WERI-Rb-1 (cell line): ENCODE measurements at regions not wholly inside any gene's neighbourhood (a gene's known extent, or its start where the extent isn't known, plus 50 kb on each side); places are given as distances from the start of the nearest gene placed in this dataset.

ENCODE experiments used
- DNase-seq: peaks from one replicate; pipeline ENCODE4 v3.0.0-alpha.2; 2020
- H3K27ac ChIP-seq: fragments of 250-450 bp; sonication (Bioruptor Pico); 2 replicates; pipeline ENCODE4 v1.5.1; 2020; ENCODE audit warnings: mild to moderate bottlenecking, moderate library complexity
- H3K27me3 ChIP-seq: fragments of 250-450 bp; sonication (Bioruptor Pico); 2 replicates; pipeline ENCODE4 v1.5.1; 2021; ENCODE audit warnings: mild to moderate bottlenecking, low read depth, moderate library complexity; ENCODE audit not compliant: insufficient read depth, severe bottlenecking
- H3K36me3 ChIP-seq: fragments of 250-450 bp; sonication (Bioruptor Pico); 2 replicates; pipeline ENCODE4 v1.5.1; 2020; ENCODE audit warnings: mild to moderate bottlenecking, moderate library complexity
- H3K4me3 ChIP-seq: 2 replicates; pipeline ENCODE4 v1.5.1; 2011; ENCODE audit warnings: low read depth, mild to moderate bottlenecking, control low read depth, low read length
- H3K9me3 ChIP-seq: fragments of 250-450 bp; sonication (Bioruptor Pico); 2 replicates; pipeline ENCODE4 v1.5.1; 2021; ENCODE audit warnings: mild to moderate bottlenecking, moderate library complexity; ENCODE audit not compliant: severe bottlenecking
- TF ChIP-seq, protein P1 (sequence below): IDR thresholded peaks from 2 replicates; pipeline ENCODE4 v1.5.1; 2011; ENCODE audit warnings: low read depth, mild to moderate bottlenecking, control low read depth, inconsistent platforms, low read length

GRCh38 chr12:18905134-18905533 is 167.2 kb downstream of the CAPZA3 start:
- Histone ChIP-seq H3K9me3 (no peaks in the 10 kb centered on the region), H3K36me3 (no peaks in the 10 kb centered on the region), H3K27me3 (no peaks in the 10 kb centered on the region), H3K27ac (no peak overlapping the region), H3K4me3 (no peak overlapping the region)
- TF ChIP-seq, protein P1, sequence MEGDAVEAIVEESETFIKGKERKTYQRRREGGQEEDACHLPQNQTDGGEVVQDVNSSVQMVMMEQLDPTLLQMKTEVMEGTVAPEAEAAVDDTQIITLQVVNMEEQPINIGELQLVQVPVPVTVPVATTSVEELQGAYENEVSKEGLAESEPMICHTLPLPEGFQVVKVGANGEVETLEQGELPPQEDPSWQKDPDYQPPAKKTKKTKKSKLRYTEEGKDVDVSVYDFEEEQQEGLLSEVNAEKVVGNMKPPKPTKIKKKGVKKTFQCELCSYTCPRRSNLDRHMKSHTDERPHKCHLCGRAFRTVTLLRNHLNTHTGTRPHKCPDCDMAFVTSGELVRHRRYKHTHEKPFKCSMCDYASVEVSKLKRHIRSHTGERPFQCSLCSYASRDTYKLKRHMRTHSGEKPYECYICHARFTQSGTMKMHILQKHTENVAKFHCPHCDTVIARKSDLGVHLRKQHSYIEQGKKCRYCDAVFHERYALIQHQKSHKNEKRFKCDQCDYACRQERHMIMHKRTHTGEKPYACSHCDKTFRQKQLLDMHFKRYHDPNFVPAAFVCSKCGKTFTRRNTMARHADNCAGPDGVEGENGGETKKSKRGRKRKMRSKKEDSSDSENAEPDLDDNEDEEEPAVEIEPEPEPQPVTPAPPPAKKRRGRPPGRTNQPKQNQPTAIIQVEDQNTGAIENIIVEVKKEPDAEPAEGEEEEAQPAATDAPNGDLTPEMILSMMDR = no peak
- no peak for DNase-seq

GRCh38 chr12:18906395-18906794 is 168.5 kb downstream of the CAPZA3 start:
- Histone ChIP-seq H3K27me3 (no peaks in the 10 kb centered on the region), H3K36me3 (no peaks in the 10 kb centered on the region), H3K4me3 (no peak overlapping the region), H3K27ac (no peak overlapping the region), H3K9me3 (no peaks in the 10 kb centered on the region)
- DNase-seq = no peak
- TF ChIP-seq, protein P1 = no peak

DNA sequence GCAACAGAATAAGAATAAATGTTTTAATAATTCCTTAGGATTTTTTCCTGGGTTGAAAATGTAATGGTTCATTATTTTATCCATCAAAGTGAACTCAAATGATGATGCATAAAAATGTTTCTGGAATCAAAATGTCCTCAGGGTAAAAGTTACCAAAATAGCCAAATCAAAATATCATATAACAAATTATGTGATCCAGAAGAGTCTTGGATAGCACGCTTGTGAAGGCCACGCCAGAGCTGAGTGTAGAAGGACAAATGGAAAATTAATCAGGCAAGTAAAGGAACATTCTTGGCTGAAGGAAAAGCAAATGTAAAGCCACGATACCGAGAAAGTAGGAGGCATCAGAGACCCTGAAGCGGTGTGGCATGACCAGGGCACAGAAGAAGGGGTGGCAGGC is 169.2 kb downstream of the CAPZA3 start:
- Histone ChIP-seq H3K36me3 (no peaks in the 10 kb centered on the region), H3K27me3 (no peaks in the 10 kb centered on the region), H3K4me3 (no peak overlapping the region), H3K27ac (no peak overlapping the region), H3K9me3 (no peaks in the 10 kb centered on the region)
- TF ChIP-seq, protein P1 = no peak
- no peak for DNase-seq

- TF ChIP-seq, protein P1 = no peak
These were observed 169.8 kb downstream of the CAPZA3 start for GRCh38 chr12:18907728-18908127.

DNA sequence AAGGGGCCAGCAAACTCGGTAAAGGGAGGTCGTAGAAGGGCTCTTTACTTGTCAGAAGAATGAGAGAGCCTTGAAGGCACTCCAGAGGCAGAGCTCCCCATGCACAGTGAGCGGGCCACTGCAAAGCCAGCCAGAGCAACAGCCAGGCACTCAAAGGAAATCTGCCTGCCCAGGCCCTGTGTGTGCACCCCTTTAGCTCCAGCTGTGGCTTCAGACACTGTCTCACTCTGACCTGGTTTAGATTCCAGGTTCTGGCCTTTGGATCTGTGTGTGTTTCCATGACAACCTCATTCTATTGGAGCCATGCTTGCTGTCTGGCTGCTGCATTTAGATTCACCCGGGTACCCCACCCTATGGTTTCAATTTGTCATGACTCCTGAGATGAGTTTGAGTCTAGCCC is 170.3 kb downstream of the CAPZA3 start:
- H3K9me3 ChIP-seq = no peaks in the 10 kb centered on the region
- no peaks in the 10 kb centered on the region for H3K27me3 ChIP-seq
- no peaks in the 10 kb centered on the region for H3K36me3 ChIP-seq
- no peak for DNase-seq
- no peak overlapping the region for H3K27ac ChIP-seq
- no peak overlapping the region for H3K4me3 ChIP-seq
- TF ChIP-seq, protein P1 = no peak

More at GRCh38 chr12:18907728-18908127, 169.8 kb downstream of the CAPZA3 start:
- no peaks in the 10 kb centered on the region for H3K36me3 ChIP-seq
- no peak overlapping the region for H3K27ac ChIP-seq
- no peaks in the 10 kb centered on the region for H3K27me3 ChIP-seq
- no peak for DNase-seq
- H3K4me3 ChIP-seq = no peak overlapping the region
- H3K9me3 ChIP-seq = no peaks in the 10 kb centered on the region

DNA sequence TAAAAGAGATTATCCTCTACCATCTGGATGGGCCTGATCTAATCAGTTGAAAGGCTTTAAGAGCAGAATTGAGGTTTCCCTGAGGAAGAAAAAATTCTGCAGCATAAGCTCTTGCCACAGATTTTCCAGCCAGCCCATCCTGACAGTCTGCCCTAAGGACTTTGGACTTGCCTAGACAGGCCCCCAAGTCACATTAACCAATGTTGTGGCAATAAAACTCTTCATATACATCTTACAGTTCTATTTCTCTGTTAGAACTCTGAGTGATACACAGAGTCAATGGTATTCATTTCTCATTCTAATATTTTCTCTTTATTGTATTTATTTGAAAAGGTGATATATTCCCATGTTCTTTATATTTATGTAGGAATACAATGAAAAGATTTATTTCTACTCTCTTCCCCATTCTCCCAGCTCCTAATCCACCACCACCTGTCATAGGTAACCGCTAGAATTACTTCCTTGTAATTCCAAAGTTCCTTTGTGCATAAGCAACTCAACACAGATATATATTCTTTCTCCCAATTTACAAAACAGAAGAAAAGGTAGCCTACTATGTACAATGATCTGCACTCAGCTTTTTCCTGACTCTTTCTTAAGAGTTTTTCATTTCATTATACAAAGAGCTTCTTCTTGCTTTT is 182.1 kb downstream of the CAPZA3 start:
- TF ChIP-seq, protein P1 = no peak
- H3K4me3 ChIP-seq = peak overlapping the region; percentile 14; the same call in 1 of the 2 replicates
- peak; percentile 80 for DNase-seq
- peak overlapping the region; percentile 73 for H3K27ac ChIP-seq
- no peaks in the 10 kb centered on the region for H3K36me3 ChIP-seq
- no peaks in the 10 kb centered on the region for H3K27me3 ChIP-seq
- peaks cover 3% of the 10 kb centered on the region for H3K9me3 ChIP-seq
